Kidney epithelial cell (primary cell): ENCODE measurements at regions not wholly inside any gene's neighbourhood (a gene's known extent, or its start where the extent isn't known, plus 50 kb on each side); places are given as distances from the start of the nearest gene placed in this dataset.

Experiments used
- DNase-seq: peaks from one replicate; pipeline ENCODE4 v3.0.0-alpha.2; 2010; ENCODE audit warnings: low read depth
- H3K27me3 ChIP-seq: 2 replicates; pipeline ENCODE4 v1.6.0; 2011; ENCODE audit warnings: low read length; ENCODE audit not compliant: control insufficient read depth, insufficient read depth
- H3K36me3 ChIP-seq: 2 replicates; pipeline ENCODE4 v1.5.1; 2011; ENCODE audit warnings: low read length; ENCODE audit not compliant: control insufficient read depth, insufficient read depth
- H3K4me3 ChIP-seq: 2 replicates; pipeline ENCODE4 v1.5.1; 2011; ENCODE audit warnings: low read depth, mild to moderate bottlenecking, control low read depth, low read length
- TF ChIP-seq, protein P1 (sequence below): IDR thresholded peaks from 2 replicates; pipeline ENCODE4 v1.5.1; 2011; ENCODE audit warnings: mild to moderate bottlenecking, moderate library complexity, low read length, control low read depth, inconsistent platforms; ENCODE audit not compliant: insufficient read depth, poor library complexity, severe bottlenecking

DNA sequence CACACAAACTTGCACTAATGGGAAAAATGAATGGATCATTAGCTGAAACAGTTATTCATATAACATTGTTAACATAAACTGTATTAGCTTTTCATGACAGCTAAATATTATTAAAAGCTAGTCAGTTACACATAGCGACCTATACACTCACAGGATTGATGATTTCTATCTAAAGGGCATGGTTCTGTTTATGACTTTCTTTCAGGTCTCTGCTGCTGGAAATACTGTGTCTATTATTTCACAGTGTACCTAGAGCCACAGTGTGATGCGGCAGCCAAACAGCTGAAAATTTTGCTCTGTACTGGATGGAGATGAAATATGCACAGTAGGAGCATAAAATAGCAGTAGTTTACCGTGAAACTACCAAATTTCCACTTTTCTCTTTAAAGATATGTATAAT is 341.1 kb downstream of the FSCB start:
- Histone ChIP-seq H3K27me3 (no peaks in the 10 kb centered on the region), H3K36me3 (no peaks in the 10 kb centered on the region), H3K4me3 (no peak overlapping the region)
- no peak for DNase-seq
- TF ChIP-seq, protein P1, sequence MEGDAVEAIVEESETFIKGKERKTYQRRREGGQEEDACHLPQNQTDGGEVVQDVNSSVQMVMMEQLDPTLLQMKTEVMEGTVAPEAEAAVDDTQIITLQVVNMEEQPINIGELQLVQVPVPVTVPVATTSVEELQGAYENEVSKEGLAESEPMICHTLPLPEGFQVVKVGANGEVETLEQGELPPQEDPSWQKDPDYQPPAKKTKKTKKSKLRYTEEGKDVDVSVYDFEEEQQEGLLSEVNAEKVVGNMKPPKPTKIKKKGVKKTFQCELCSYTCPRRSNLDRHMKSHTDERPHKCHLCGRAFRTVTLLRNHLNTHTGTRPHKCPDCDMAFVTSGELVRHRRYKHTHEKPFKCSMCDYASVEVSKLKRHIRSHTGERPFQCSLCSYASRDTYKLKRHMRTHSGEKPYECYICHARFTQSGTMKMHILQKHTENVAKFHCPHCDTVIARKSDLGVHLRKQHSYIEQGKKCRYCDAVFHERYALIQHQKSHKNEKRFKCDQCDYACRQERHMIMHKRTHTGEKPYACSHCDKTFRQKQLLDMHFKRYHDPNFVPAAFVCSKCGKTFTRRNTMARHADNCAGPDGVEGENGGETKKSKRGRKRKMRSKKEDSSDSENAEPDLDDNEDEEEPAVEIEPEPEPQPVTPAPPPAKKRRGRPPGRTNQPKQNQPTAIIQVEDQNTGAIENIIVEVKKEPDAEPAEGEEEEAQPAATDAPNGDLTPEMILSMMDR = no peak

DNA sequence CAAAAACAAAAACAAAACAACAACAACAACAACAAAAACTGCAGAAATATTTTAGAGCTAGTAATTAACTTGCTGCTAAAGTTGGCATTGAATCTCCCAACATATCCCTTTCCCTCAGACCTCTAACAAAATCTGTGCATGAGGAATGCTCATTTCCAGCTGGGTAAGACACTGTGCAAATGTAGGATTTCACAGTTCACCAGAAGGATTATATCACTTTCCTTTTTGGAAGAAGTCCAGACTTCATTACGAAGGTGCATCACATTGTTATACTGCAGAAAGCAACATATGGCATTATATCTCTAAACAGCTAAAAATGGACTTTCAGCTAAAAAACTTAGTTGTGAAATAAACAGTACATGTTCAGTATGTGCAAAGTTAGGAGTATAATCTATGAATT is 341.8 kb downstream of the FSCB start:
- no peak overlapping the region for H3K4me3 ChIP-seq
- no peaks in the 10 kb centered on the region for H3K27me3 ChIP-seq
- no peak for DNase-seq
- TF ChIP-seq, protein P1 = no peak
- H3K36me3 ChIP-seq = no peaks in the 10 kb centered on the region

DNA sequence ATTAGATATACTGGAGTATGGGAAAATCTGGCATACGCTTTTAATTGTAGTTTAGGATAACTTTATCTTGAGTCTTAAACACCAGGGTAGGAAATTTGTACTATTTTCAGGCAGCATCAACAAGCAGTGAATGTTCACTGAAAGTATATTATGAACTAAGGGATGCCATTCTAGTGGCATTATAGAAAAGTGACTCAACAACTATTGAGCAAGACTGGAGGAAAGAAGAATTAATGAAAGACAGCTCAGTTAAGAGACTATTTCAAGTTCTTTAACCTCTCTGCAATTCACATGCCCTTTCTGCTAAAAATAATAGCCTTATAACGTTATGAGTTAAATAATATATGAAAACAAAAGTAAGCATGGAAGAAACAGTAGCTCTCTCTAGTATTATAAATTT is 343.1 kb downstream of the FSCB start:
- no peak for DNase-seq
- TF ChIP-seq, protein P1 = no peak

DNA sequence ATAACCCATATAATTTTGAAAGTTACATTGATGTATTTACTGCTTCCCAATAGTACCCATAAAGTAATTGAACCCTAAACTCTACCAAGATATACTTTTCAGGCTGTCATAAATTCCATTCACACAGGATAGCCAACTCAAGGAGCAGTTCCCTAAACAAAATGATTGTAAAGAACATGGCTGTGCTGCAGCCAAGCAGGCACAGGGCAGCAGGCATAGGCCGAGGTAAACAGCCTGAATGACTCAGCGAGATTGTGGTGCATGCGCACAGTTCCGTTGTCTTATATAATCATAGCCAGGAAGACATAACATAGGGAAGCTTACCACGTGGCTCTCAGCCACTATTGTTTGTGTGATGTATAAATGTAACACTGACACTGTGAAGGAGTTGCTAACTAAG is 344.9 kb downstream of the FSCB start:
- Histone ChIP-seq H3K36me3 (no peaks in the 10 kb centered on the region), H3K27me3 (no peaks in the 10 kb centered on the region), H3K4me3 (no peak overlapping the region)
- TF ChIP-seq, protein P1 = no peak
- no peak for DNase-seq

More for the DNA sequence above, 343.1 kb downstream of the FSCB start:
- Histone ChIP-seq H3K36me3 (no peaks in the 10 kb centered on the region), H3K4me3 (no peak overlapping the region), H3K27me3 (no peaks in the 10 kb centered on the region)

DNA sequence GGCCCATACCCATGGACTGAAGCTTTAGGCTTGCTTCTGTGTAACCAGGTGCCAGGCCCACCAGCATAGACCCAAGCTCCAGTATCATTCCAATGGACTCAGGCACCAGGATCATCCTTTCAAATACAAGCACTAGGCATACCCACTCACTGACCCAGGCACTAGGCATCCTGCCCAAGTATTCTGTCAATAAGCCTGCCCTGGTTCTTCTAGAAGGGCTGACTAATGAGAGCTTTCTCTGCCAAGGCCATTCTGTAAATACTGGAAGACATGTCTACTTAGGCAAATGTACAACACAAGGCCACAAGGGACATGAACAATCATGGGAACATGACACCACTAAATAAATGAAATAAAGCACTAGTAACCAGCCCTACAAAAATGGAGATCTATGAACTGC is 352.2 kb downstream of the FSCB start:
- no peak overlapping the region for H3K4me3 ChIP-seq
- no peak for DNase-seq
- H3K27me3 ChIP-seq = no peaks in the 10 kb centered on the region
- TF ChIP-seq, protein P1 = no peak
- no peaks in the 10 kb centered on the region for H3K36me3 ChIP-seq

DNA sequence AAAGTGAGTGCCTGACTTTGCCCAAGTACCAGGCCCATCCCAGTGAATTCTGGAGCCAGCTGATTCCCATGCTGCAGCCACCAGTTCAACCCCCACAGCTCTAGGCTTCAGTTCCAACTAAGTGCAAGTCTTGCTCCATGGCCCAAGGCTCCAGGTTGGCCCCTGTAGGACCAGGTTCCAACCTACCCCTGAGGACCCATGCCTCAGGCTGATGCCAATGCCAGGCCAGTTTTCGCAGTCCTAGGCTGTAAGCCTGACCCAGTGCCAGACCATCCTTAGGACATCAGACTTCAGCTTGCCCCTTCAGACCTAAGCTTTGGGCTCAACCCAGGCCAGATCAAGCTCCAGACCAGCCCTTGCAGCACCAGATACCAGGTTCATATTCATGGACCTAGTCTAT is 352.6 kb downstream of the FSCB start:
- TF ChIP-seq, protein P1 = no peak
- H3K36me3 ChIP-seq = no peaks in the 10 kb centered on the region
- DNase-seq = no peak
- no peaks in the 10 kb centered on the region for H3K27me3 ChIP-seq
- no peak overlapping the region for H3K4me3 ChIP-seq
